H9 (cell line): ENCODE measurements at regions not wholly inside any gene's neighbourhood (a gene's known extent, or its start where the extent isn't known, plus 50 kb on each side); places are given as distances from the start of the nearest gene placed in this dataset.

ENCODE experiments used
- DNase-seq: peaks from one replicate; pipeline ENCODE4 v3.0.0-alpha.2; 2017
- H2AFZ ChIP-seq: one replicate; pipeline ENCODE4 v1.6.1; 2013; ENCODE audit warnings: mild to moderate bottlenecking, low read length, control low read depth, moderate library complexity
- H2AK5ac ChIP-seq: 2 replicates; pipeline ENCODE4 v1.6.1; 2013; ENCODE audit warnings: low read length, control low read depth, mixed read lengths; ENCODE audit not compliant: insufficient read length
- H2BK120ac ChIP-seq: one replicate; pipeline ENCODE4 v1.6.1; 2013; ENCODE audit warnings: low read depth, mild to moderate bottlenecking, low read length, control low read depth, inconsistent platforms; ENCODE audit not compliant: poor library complexity, severe bottlenecking
- H2BK12ac ChIP-seq: 2 replicates; pipeline ENCODE4 v1.6.1; 2013; ENCODE audit warnings: low read length, control low read depth, mixed read lengths, low read depth; ENCODE audit not compliant: insufficient read length
- H2BK15ac ChIP-seq: 2 replicates; pipeline ENCODE4 v1.6.1; 2013; ENCODE audit warnings: low read depth, low read length, control low read depth
- H2BK20ac ChIP-seq: one replicate; pipeline ENCODE4 v1.6.1; 2013; ENCODE audit warnings: low read depth, mild to moderate bottlenecking, low read length, control low read depth, inconsistent platforms; ENCODE audit not compliant: poor library complexity, severe bottlenecking
- H2BK5ac ChIP-seq: 2 replicates; pipeline ENCODE4 v1.6.1; 2013; ENCODE audit warnings: low read length, control low read depth, mixed read lengths; ENCODE audit not compliant: insufficient read length
- H3K14ac ChIP-seq: 2 replicates; pipeline ENCODE4 v1.6.1; 2013; ENCODE audit warnings: low read length, control low read depth; ENCODE audit not compliant: insufficient read depth
- H3K18ac ChIP-seq: 2 replicates; pipeline ENCODE4 v1.6.1; 2013; ENCODE audit warnings: low read depth, mild to moderate bottlenecking, mixed read lengths, low read length, control low read depth; ENCODE audit not compliant: insufficient read length
- H3K23ac ChIP-seq: 2 replicates; pipeline ENCODE4 v1.6.1; 2013; ENCODE audit warnings: low read length, control low read depth, mixed read lengths, low read depth; ENCODE audit not compliant: insufficient read length
- H3K23me2 ChIP-seq: 2 replicates; pipeline ENCODE4 v1.6.1; 2013; ENCODE audit warnings: low read depth, mild to moderate bottlenecking, mixed read lengths, low read length, control low read depth; ENCODE audit not compliant: insufficient read length, poor library complexity, severe bottlenecking
- H3K27ac ChIP-seq: 2 replicates; pipeline ENCODE4 v1.5.1; 2013; ENCODE audit warnings: low read length, control low read depth, mixed read lengths, low read depth; ENCODE audit not compliant: insufficient read length
- H3K27me3 ChIP-seq: 2 replicates; pipeline ENCODE4 v1.6.1; 2013; ENCODE audit warnings: low read length, control low read depth, inconsistent platforms; ENCODE audit not compliant: insufficient read depth
- H3K4ac ChIP-seq: 2 replicates; pipeline ENCODE4 v1.6.1; 2013; ENCODE audit warnings: low read depth, mild to moderate bottlenecking, control low read depth, inconsistent platforms, low read length, moderate library complexity
- H3K4me1 ChIP-seq: 2 replicates; pipeline ENCODE4 v1.6.1; 2013; ENCODE audit warnings: low read length, control low read depth, inconsistent platforms; ENCODE audit not compliant: insufficient read depth
- H3K4me2 ChIP-seq: 2 replicates; pipeline ENCODE4 v1.6.1; 2013; ENCODE audit warnings: low read length, control low read depth, mixed read lengths; ENCODE audit not compliant: insufficient read length, insufficient read depth
- H3K56ac ChIP-seq: 2 replicates; pipeline ENCODE4 v1.6.1; 2013; ENCODE audit warnings: low read depth, mild to moderate bottlenecking, mixed read lengths, low read length, control low read depth; ENCODE audit not compliant: insufficient read length
- H3K79me1 ChIP-seq: 2 replicates; pipeline ENCODE4 v1.6.1; 2013; ENCODE audit warnings: low read depth, mild to moderate bottlenecking, moderate library complexity, low read length, control low read depth, inconsistent platforms; ENCODE audit not compliant: insufficient read depth, poor library complexity, severe bottlenecking
- H3K79me2 ChIP-seq: 2 replicates; pipeline ENCODE4 v1.6.1; 2013; ENCODE audit warnings: low read length, control low read depth, inconsistent platforms; ENCODE audit not compliant: insufficient read depth
- H3K9ac ChIP-seq: 2 replicates; pipeline ENCODE4 v1.6.1; 2013; ENCODE audit warnings: low read length, control low read depth, mixed read lengths; ENCODE audit not compliant: insufficient read length; ENCODE audit errors: extremely low read depth
- H3K9me3 ChIP-seq: one replicate; pipeline ENCODE4 v1.6.1; 2013; ENCODE audit warnings: low read depth, low read length, inconsistent platforms; ENCODE audit not compliant: control insufficient read depth
- H3T11ph ChIP-seq: one replicate; pipeline ENCODE4 v1.6.1; 2013; ENCODE audit warnings: mild to moderate bottlenecking, low read length, control low read depth, inconsistent platforms
- H4K20me1 ChIP-seq: one replicate; pipeline ENCODE4 v1.6.1; 2013; ENCODE audit not compliant: control insufficient read depth, insufficient read length, insufficient read depth
- H4K5ac ChIP-seq: 2 replicates; pipeline ENCODE4 v1.6.1; 2013; ENCODE audit warnings: low read depth, mild to moderate bottlenecking, mixed read lengths, low read length, control low read depth; ENCODE audit not compliant: insufficient read length
- H4K8ac ChIP-seq: replicated peaks from 2 replicates; pipeline ENCODE4 v1.6.1; 2013; ENCODE audit warnings: low read length, control low read depth, mixed read lengths, low read depth; ENCODE audit not compliant: insufficient read length
- H4K91ac ChIP-seq: 2 replicates; pipeline ENCODE4 v1.6.1; 2013; ENCODE audit warnings: low read depth, mild to moderate bottlenecking, moderate library complexity, mixed read lengths, low read length, control low read depth; ENCODE audit not compliant: insufficient read length
- H3K27ac Mint-ChIP-seq, 3 experiments: 2 replicates in 2 of 3; 3 replicates in 1 of 3; pipeline ENCODE4 v1.8.0; 2020 to 2021; ENCODE audit warnings: mixed read lengths in 3 of 3, mild to moderate bottlenecking in 1 of 3, moderate library complexity in 1 of 3
- H3K27me3 Mint-ChIP-seq: 2 replicates; pipeline ENCODE4 v1.8.0; 2021; ENCODE audit warnings: low read depth, mild to moderate bottlenecking, moderate library complexity, mixed read lengths
- H3K36me3 Mint-ChIP-seq, 3 experiments: 2 replicates in 2 of 3; 3 replicates in 1 of 3; pipeline ENCODE4 v1.8.0; 2020 to 2021; ENCODE audit warnings: low read depth in 3 of 3, mixed read lengths in 3 of 3; ENCODE audit not compliant: insufficient read depth in 1 of 3
- H3K4me1 Mint-ChIP-seq, 2 experiments: 2 replicates each; pipeline ENCODE4 v1.8.0; 2020; ENCODE audit warnings: mixed read lengths in 2 of 2
- H3K4me3 Mint-ChIP-seq, 2 experiments: 2 replicates in 1 of 2; 3 replicates in 1 of 2; pipeline ENCODE4 v1.8.0; 2020 to 2021; ENCODE audit warnings: mild to moderate bottlenecking in 2 of 2, mixed read lengths in 2 of 2, moderate library complexity in 1 of 2
- H3K9me3 Mint-ChIP-seq, 2 experiments: 2 replicates in 1 of 2; 3 replicates in 1 of 2; pipeline ENCODE4 v1.8.0; 2020; ENCODE audit warnings: mild to moderate bottlenecking in 2 of 2, mixed read lengths in 2 of 2, moderate library complexity in 1 of 2
- CTCF ChIP-seq: fragments of 200-600 bp; sonication (generic); conservative IDR thresholded peaks from 3 replicates; pipeline ENCODE4 v1.8.0; 2021; ENCODE audit warnings: antibody characterized with exemption, mild to moderate bottlenecking
- WGBS: extraction: QIAGEN DNeasy Blood & Tissue Kit; methylation state at CpG from one replicate; pipeline ENCODE4 v1.1.7; 2013; ENCODE audit warnings: missing lambda C conversion rate, low lambda C conversion rate, mixed read lengths; ENCODE audit not compliant: insufficient read length; ENCODE audit errors: extremely low coverage; 5-methylcytosine and 5-hydroxymethylcytosine counted together

- H3K56ac ChIP-seq: no peak overlapping the region
- H3K27ac Mint-ChIP-seq: no peak overlapping the region
- no peak overlapping the region for H2BK5ac ChIP-seq
- H4K91ac ChIP-seq: no peak overlapping the region
- no peak overlapping the region for H3K23ac ChIP-seq
- H3K27ac ChIP-seq: no peak overlapping the region
- peaks cover 5 to 10% (median 6%) of the 10 kb centered on the region in 3 experiments for H3K36me3 Mint-ChIP-seq
- H3K9me3 Mint-ChIP-seq: peaks cover 9 to 13% of the 10 kb centered on the region in 2 experiments
- no peak for TF ChIP-seq CTCF
- no peak overlapping the region for H2BK20ac ChIP-seq
- H2BK15ac ChIP-seq: no peak overlapping the region
- H3K18ac ChIP-seq: no peak overlapping the region
- H2BK12ac ChIP-seq: no peak overlapping the region
- no peak overlapping the region for H3K4me3 Mint-ChIP-seq
- no peak overlapping the region for H3K4ac ChIP-seq
- no peaks in the 10 kb centered on the region for H3K79me2 ChIP-seq
- no peak for DNase-seq
- no peak overlapping the region for H2BK120ac ChIP-seq
- H3K4me1 ChIP-seq: no peaks in the 10 kb centered on the region
- no peak overlapping the region for H3K9ac ChIP-seq
- H3K23me2 ChIP-seq: no peaks in the 10 kb centered on the region
- no peak overlapping the region for H2AFZ ChIP-seq
- WGBS: no CpG with 5 or more reads among the region's 2 CpGs
- no peaks in the 10 kb centered on the region for H3K27me3 Mint-ChIP-seq
- H3K9me3 ChIP-seq: no peaks in the 10 kb centered on the region
- no peak overlapping the region for H3T11ph ChIP-seq
- no peak overlapping the region for H2AK5ac ChIP-seq
- no peaks in the 10 kb centered on the region for H3K4me1 Mint-ChIP-seq
- H4K5ac ChIP-seq: no peak overlapping the region
- H3K79me1 ChIP-seq: no peaks in the 10 kb centered on the region
- no peaks in the 10 kb centered on the region for H4K20me1 ChIP-seq
- H4K8ac ChIP-seq: no peak overlapping the region
- H3K4me2 ChIP-seq: no peak overlapping the region
- H3K27me3 ChIP-seq: no peaks in the 10 kb centered on the region
- H3K14ac ChIP-seq: no peak overlapping the region
These were observed 220.0 kb downstream of the C3orf38 start for GRCh38 chr3:88369767-88370166.
